ENCODE measurements at regions not wholly inside any gene's neighbourhood (a gene's known extent, or its start where the extent isn't known, plus 50 kb on each side); places are given as distances from the start of the nearest gene placed in this dataset.

- TF ChIP-seq, protein P1, sequence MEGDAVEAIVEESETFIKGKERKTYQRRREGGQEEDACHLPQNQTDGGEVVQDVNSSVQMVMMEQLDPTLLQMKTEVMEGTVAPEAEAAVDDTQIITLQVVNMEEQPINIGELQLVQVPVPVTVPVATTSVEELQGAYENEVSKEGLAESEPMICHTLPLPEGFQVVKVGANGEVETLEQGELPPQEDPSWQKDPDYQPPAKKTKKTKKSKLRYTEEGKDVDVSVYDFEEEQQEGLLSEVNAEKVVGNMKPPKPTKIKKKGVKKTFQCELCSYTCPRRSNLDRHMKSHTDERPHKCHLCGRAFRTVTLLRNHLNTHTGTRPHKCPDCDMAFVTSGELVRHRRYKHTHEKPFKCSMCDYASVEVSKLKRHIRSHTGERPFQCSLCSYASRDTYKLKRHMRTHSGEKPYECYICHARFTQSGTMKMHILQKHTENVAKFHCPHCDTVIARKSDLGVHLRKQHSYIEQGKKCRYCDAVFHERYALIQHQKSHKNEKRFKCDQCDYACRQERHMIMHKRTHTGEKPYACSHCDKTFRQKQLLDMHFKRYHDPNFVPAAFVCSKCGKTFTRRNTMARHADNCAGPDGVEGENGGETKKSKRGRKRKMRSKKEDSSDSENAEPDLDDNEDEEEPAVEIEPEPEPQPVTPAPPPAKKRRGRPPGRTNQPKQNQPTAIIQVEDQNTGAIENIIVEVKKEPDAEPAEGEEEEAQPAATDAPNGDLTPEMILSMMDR (IDR thresholded peaks at IDR 0.05; ENCODE audit: poor library complexity, severe bottlenecking): no peak
- TF ChIP-seq REST (IDR thresholded peaks at IDR 0.05; ENCODE audit: borderline replicate concordance): no peak
- TF ChIP-seq SMC3 (conservative IDR thresholded peaks at IDR 0.05; ENCODE audit: poor library complexity): no peak
- TF ChIP-seq EP300 (conservative IDR thresholded peaks at IDR 0.05; ENCODE audit: poor library complexity, severe bottlenecking): no peak
- Histone ChIP-seq H3K9ac (ENCODE audit: low read length) (no peak overlapping the region), H3K4me3 (ENCODE audit: low read length) (no peak overlapping the region), H2AFZ (ENCODE audit: low read depth, low read length) (no peak overlapping the region), H3K27me3 (ENCODE audit: insufficient read depth, low read depth, low read length) (no peaks in the 10 kb centered on the region), H3K4me2 (ENCODE audit: low read length) (no peak overlapping the region), H3K9me3 (ENCODE audit: low read length) (no peaks in the 10 kb centered on the region), H3F3A (ENCODE audit: insufficient read depth, low read length, poor library complexity, severe bottlenecking) (no peaks in the 10 kb centered on the region), H3K27ac (ENCODE audit: low read length) (no peak overlapping the region), H3K9me2 (ENCODE audit: insufficient read depth, low read length) (no peaks in the 10 kb centered on the region), H4K20me1 (ENCODE audit: insufficient read depth) (no peaks in the 10 kb centered on the region), H3K79me2 (replicated peaks; ENCODE audit: insufficient read depth, low read length) (no peaks in the 10 kb centered on the region), H3K36me3 (ENCODE audit: insufficient read depth, low read length) (no peaks in the 10 kb centered on the region)
Measured at GRCh38 chr5:84602371-84602771, 217.7 kb upstream of the EDIL3 start.

DNA sequence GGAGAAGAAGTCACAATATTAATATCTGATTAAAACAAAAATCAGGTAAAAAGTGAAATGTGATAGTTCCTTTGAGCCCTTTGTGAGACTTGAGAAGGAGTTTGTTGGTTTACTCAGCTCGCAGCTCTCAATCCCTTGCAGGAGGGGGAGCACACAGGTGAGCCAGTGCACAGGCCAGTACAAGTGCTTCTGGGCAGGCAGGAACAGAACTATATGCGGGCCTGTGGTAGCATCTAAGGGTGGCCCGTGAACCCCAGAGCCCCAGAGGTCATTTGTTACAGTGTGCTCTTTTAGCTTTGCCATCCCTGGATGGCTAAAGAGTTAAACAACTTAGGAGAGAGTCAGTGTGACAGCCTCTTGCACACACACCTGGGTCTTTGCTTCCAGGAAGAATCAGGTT, 215.3 kb upstream of the EDIL3 start:
- TF ChIP-seq EP300 (conservative IDR thresholded peaks at IDR 0.05; ENCODE audit: poor library complexity, severe bottlenecking) (no peak), EZH2 (IDR thresholded peaks at IDR 0.05; ENCODE audit: borderline replicate concordance, insufficient read depth, low read length, poor library complexity, severe bottlenecking) (no peak), MXI1 (conservative IDR thresholded peaks at IDR 0.05; ENCODE audit: poor library complexity, severe bottlenecking) (no peak), TAF1 (IDR thresholded peaks at IDR 0.05; ENCODE audit: low read depth) (no peak), RAD21 (conservative IDR thresholded peaks at IDR 0.05) (no peak), REST (IDR thresholded peaks at IDR 0.05; ENCODE audit: borderline replicate concordance) (no peak), SMC3 (conservative IDR thresholded peaks at IDR 0.05; ENCODE audit: poor library complexity) (no peak), POLR2AphosphoS5 (IDR thresholded peaks at IDR 0.05) (no peak)
- TF ChIP-seq, protein P1 (IDR thresholded peaks at IDR 0.05; ENCODE audit: poor library complexity, severe bottlenecking): no peak
- H3K9ac ChIP-seq (ENCODE audit: low read length): no peak overlapping the region
- no peaks in the 10 kb centered on the region for H3K36me3 ChIP-seq (ENCODE audit: insufficient read depth, low read length)
- H3K4me2 ChIP-seq (ENCODE audit: low read length): no peak overlapping the region
- no peak overlapping the region for H3K4me3 ChIP-seq (ENCODE audit: low read length)
- H3F3A ChIP-seq (ENCODE audit: insufficient read depth, low read length, poor library complexity, severe bottlenecking): no peaks in the 10 kb centered on the region
- H3K9me3 ChIP-seq (ENCODE audit: low read length): no peaks in the 10 kb centered on the region
- H2AFZ ChIP-seq (ENCODE audit: low read depth, low read length): no peak overlapping the region
- no peak overlapping the region for H3K27ac ChIP-seq (ENCODE audit: low read length)
- no peaks in the 10 kb centered on the region for H4K20me1 ChIP-seq (ENCODE audit: insufficient read depth)
- no peaks in the 10 kb centered on the region for H3K79me2 ChIP-seq (replicated peaks; ENCODE audit: insufficient read depth, low read length)
- H3K27me3 ChIP-seq (ENCODE audit: insufficient read depth, low read depth, low read length): no peaks in the 10 kb centered on the region
- no peaks in the 10 kb centered on the region for H3K9me2 ChIP-seq (ENCODE audit: insufficient read depth, low read length)

All from neural cell (in vitro differentiated cells).